Lower lobe of right lung (tissue), 2 donors: ENCODE measurements at regions not wholly inside any gene's neighbourhood (a gene's known extent, or its start where the extent isn't known, plus 50 kb on each side); places are given as distances from the start of the nearest gene placed in this dataset.
"Not testable (repeated sequence)": the region's sequence is repeated elsewhere in the genome, so short reads cannot be mapped to it uniquely, and the experiment has no call there.

Experiments used
- ATAC-seq, 2 donors: fragments of 200-7000 bp; cut with Tn5 transposase; one replicate each; pipeline ENCODE4 v1.9.1; 2020 to 2022; ENCODE audit warnings: mild to moderate bottlenecking in 2 of 2, moderate library complexity in 2 of 2
- DNase-seq: peaks from one replicate; pipeline ENCODE4 v3.0.0-alpha.2; 2020
- H3K27ac ChIP-seq: fragments of 200-600 bp; one replicate; pipeline ENCODE4 v1.8.0; 2022
- H3K27me3 ChIP-seq: fragments of 200-600 bp; one replicate; pipeline ENCODE4 v1.8.0; 2022; ENCODE audit warnings: low read depth
- H3K36me3 ChIP-seq: fragments of 200-600 bp; one replicate; pipeline ENCODE4 v1.8.0; 2022; ENCODE audit warnings: mild to moderate bottlenecking
- H3K4me1 ChIP-seq: fragments of 200-600 bp; one replicate; pipeline ENCODE4 v1.8.0; 2022
- H3K4me3 ChIP-seq: fragments of 200-600 bp; one replicate; pipeline ENCODE4 v1.8.0; 2022; ENCODE audit warnings: mild to moderate bottlenecking
- H3K9me3 ChIP-seq: fragments of 200-600 bp; one replicate; pipeline ENCODE4 v1.8.0; 2022
- CTCF ChIP-seq: fragments of 200-600 bp; IDR thresholded peaks from one replicate; pipeline ENCODE4 v1.8.0; 2022; ENCODE audit warnings: antibody characterized with exemption, mild to moderate bottlenecking
- intact Hi-C: fragments of 100-400 bp; cut with DNase I; formaldehyde crosslinking; loops from one replicate; pipeline ENCODE4 v1.11.0; 2022
- donor health status: DM: no; HTN: yes; CAD: no; lungs with severe emphysema.

GRCh38 chr17:37815536-37815935 lies 70.7 kb upstream of the HNF1B start:
- intact Hi-C loops: no loop called here
- H3K27ac ChIP-seq: no peak overlapping the region
- no peak for TF ChIP-seq CTCF

GRCh38 chr17:37813751-37814150 lies 68.9 kb upstream of the HNF1B start:
- ATAC-seq (no peak), DNase-seq (no peak)
- Histone ChIP-seq H3K4me3 (no peak overlapping the region), H3K36me3 (no peaks in the 10 kb centered on the region), H3K27me3 (no peaks in the 10 kb centered on the region), H3K9me3 (no peaks in the 10 kb centered on the region), H3K27ac (no peak overlapping the region), H3K4me1 (no peaks in the 10 kb centered on the region)
- TF ChIP-seq CTCF: no peak
- intact Hi-C loops: no loop called here

More at GRCh38 chr17:37815536-37815935, 70.7 kb upstream of the HNF1B start:
- no peaks in the 10 kb centered on the region for H3K36me3 ChIP-seq
- H3K4me3 ChIP-seq: no peak overlapping the region
- ATAC-seq: peak in 1 of 2 donors; percentile 23
- no peak for DNase-seq
- H3K27me3 ChIP-seq: no peaks in the 10 kb centered on the region
- H3K4me1 ChIP-seq: no peaks in the 10 kb centered on the region
- H3K9me3 ChIP-seq: no peaks in the 10 kb centered on the region

- DNase-seq, H3K27me3 ChIP-seq, H3K4me3 ChIP-seq, H3K9me3 ChIP-seq, intact Hi-C loops, H3K27ac ChIP-seq, H3K36me3 ChIP-seq, ATAC-seq, H3K4me1 ChIP-seq: not testable (repeated sequence)
Observed at GRCh38 chr17:37808846-37809245, 64.0 kb upstream of the HNF1B start.

GRCh38 chr17:37802712-37803416 lies 58.0 kb upstream of the HNF1B start:
- no peaks in the 10 kb centered on the region for H3K4me1 ChIP-seq
- no peaks in the 10 kb centered on the region for H3K27me3 ChIP-seq
- DNase-seq (no peak), ATAC-seq (peak; percentile 42 to 60)
- no peak overlapping the region for H3K4me3 ChIP-seq
- H3K9me3 ChIP-seq: no peaks in the 10 kb centered on the region
- TF ChIP-seq CTCF: no peak
- no peak overlapping the region for H3K27ac ChIP-seq
- intact Hi-C loops: no loop called here
- no peaks in the 10 kb centered on the region for H3K36me3 ChIP-seq

GRCh38 chr17:37802061-37802595 lies 57.3 kb upstream of the HNF1B start:
- intact Hi-C loops: no loop called here
- no peaks in the 10 kb centered on the region for H3K9me3 ChIP-seq
- H3K27me3 ChIP-seq: no peaks in the 10 kb centered on the region
- H3K4me3 ChIP-seq: no peak overlapping the region
- DNase-seq (no peak), ATAC-seq (no peak)
- no peak for TF ChIP-seq CTCF
- no peaks in the 10 kb centered on the region for H3K4me1 ChIP-seq
- no peak overlapping the region for H3K27ac ChIP-seq
- H3K36me3 ChIP-seq: no peaks in the 10 kb centered on the region

GRCh38 chr17:37801171-37801570 lies 56.3 kb upstream of the HNF1B start:
- Histone ChIP-seq H3K9me3 (no peaks in the 10 kb centered on the region), H3K27ac (no peak overlapping the region), H3K4me3 (no peak overlapping the region), H3K36me3 (no peaks in the 10 kb centered on the region), H3K4me1 (no peaks in the 10 kb centered on the region), H3K27me3 (peaks cover 2% of the 10 kb centered on the region)
- TF ChIP-seq CTCF: no peak
- intact Hi-C loops: no loop called here
- no peak for ATAC-seq
- no peak for DNase-seq
